ENCODE measurements at regions not wholly inside any gene's neighbourhood (a gene's known extent, or its start where the extent isn't known, plus 50 kb on each side); places are given as distances from the start of the nearest gene placed in this dataset.

DNA sequence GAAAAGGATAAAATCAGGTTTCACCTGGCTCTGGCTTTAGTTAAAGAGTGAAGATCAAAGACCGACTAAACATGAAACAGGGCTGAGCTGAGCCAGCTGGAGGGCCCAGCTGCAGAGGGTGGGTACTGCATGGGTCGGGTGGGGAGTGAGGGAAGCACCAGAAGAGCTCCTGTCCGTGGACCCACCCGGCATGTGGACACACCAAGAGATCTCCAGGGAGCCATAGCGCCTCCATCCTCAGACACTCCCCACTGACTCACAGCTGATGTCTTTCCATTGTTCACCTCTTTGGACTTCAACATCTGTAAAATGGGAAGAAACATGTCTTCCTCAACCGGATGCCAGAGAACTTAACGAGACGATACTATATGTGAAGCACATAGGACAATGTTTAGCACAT lies 178.3 kb upstream of the KLHL29 start:
- H3K4me1 ChIP-seq (ENCODE audit: control insufficient read depth, insufficient read depth, low read length): no peaks in the 10 kb centered on the region
- H3K27ac ChIP-seq (ENCODE audit: low read length): no peak overlapping the region
- DNase-seq (ENCODE audit: low read depth, low spot score) (no peak), ATAC-seq (no peak)
- in situ Hi-C loops (cut with HindIII; ENCODE audit: low pct_unique_long_range_greater_than_20kb, low sequenced_read_pairs) (no loop called here), intact Hi-C loops (cut with micrococcal nuclease; ENCODE audit: unreplicated experiment) (no loop called here)
- BruUV-seq (replicated peaks): no TSS peak
- H3K36me3 ChIP-seq (ENCODE audit: control insufficient read depth, insufficient read depth, low read length): no peaks in the 10 kb centered on the region
- no peaks in the 10 kb centered on the region; the same call in 1 of the 2 replicates for H3K27me3 ChIP-seq (ENCODE audit: control insufficient read depth, insufficient read depth, low read length)
- H3K9me3 ChIP-seq (ENCODE audit: control insufficient read depth, insufficient read depth, low read depth, low read length): no peaks in the 10 kb centered on the region
- no peak overlapping the region for H3K4me3 ChIP-seq (ENCODE audit: low read depth in 2 of 2, low read length in 2 of 2)
- TF ChIP-seq SIN3A (IDR thresholded peaks at IDR 0.05; ENCODE audit: borderline replicate concordance, insufficient read depth, low read depth, low read length): no peak
- TF ChIP-seq, protein P1, sequence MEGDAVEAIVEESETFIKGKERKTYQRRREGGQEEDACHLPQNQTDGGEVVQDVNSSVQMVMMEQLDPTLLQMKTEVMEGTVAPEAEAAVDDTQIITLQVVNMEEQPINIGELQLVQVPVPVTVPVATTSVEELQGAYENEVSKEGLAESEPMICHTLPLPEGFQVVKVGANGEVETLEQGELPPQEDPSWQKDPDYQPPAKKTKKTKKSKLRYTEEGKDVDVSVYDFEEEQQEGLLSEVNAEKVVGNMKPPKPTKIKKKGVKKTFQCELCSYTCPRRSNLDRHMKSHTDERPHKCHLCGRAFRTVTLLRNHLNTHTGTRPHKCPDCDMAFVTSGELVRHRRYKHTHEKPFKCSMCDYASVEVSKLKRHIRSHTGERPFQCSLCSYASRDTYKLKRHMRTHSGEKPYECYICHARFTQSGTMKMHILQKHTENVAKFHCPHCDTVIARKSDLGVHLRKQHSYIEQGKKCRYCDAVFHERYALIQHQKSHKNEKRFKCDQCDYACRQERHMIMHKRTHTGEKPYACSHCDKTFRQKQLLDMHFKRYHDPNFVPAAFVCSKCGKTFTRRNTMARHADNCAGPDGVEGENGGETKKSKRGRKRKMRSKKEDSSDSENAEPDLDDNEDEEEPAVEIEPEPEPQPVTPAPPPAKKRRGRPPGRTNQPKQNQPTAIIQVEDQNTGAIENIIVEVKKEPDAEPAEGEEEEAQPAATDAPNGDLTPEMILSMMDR (IDR thresholded peaks at IDR 0.05): no peak
- TF ChIP-seq, protein P2, sequence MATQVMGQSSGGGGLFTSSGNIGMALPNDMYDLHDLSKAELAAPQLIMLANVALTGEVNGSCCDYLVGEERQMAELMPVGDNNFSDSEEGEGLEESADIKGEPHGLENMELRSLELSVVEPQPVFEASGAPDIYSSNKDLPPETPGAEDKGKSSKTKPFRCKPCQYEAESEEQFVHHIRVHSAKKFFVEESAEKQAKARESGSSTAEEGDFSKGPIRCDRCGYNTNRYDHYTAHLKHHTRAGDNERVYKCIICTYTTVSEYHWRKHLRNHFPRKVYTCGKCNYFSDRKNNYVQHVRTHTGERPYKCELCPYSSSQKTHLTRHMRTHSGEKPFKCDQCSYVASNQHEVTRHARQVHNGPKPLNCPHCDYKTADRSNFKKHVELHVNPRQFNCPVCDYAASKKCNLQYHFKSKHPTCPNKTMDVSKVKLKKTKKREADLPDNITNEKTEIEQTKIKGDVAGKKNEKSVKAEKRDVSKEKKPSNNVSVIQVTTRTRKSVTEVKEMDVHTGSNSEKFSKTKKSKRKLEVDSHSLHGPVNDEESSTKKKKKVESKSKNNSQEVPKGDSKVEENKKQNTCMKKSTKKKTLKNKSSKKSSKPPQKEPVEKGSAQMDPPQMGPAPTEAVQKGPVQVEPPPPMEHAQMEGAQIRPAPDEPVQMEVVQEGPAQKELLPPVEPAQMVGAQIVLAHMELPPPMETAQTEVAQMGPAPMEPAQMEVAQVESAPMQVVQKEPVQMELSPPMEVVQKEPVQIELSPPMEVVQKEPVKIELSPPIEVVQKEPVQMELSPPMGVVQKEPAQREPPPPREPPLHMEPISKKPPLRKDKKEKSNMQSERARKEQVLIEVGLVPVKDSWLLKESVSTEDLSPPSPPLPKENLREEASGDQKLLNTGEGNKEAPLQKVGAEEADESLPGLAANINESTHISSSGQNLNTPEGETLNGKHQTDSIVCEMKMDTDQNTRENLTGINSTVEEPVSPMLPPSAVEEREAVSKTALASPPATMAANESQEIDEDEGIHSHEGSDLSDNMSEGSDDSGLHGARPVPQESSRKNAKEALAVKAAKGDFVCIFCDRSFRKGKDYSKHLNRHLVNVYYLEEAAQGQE (IDR thresholded peaks at IDR 0.05; ENCODE audit: insufficient read depth in 1 of 2, low read depth in 2 of 2, low read length in 1 of 2): no peak
- CTCF ChIA-PET: no interaction called here
- POLR2A ChIA-PET: no interaction called here

DNA sequence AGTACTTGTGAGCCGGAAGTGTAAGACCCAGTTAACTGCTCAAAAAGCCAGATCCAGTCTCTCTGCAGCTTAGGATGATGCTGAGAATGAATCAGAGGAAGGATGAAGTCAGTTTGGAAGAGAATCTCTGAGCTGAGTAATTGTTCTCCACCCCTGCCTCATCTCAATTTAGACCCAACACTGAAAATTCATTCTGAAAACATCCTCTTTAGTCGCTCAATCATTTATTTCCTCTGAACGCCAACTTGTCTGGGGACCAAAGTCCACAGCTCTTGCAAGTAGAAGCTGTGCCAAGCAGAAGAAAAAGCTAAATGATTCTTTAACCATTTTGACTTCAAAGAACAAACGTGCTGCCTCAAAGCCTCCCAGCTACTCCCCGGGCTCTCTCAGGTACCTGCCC lies 177.1 kb upstream of the KLHL29 start:
- ChIA-PET CTCF (no interaction called here), POLR2A (no interaction called here)
- no peaks in the 10 kb centered on the region; the same call in 1 of the 2 replicates for H3K27me3 ChIP-seq (ENCODE audit: control insufficient read depth, insufficient read depth, low read length)
- ATAC-seq: no peak
- in situ Hi-C loops (cut with HindIII; ENCODE audit: low pct_unique_long_range_greater_than_20kb, low sequenced_read_pairs): no loop called here
- H3K4me3 ChIP-seq (ENCODE audit: low read depth in 2 of 2, low read length in 2 of 2): no peak overlapping the region
- no peaks in the 10 kb centered on the region for H3K36me3 ChIP-seq (ENCODE audit: control insufficient read depth, insufficient read depth, low read length)
- BruUV-seq (replicated peaks): no TSS peak
- TF ChIP-seq SIN3A (IDR thresholded peaks at IDR 0.05; ENCODE audit: borderline replicate concordance, insufficient read depth, low read depth, low read length) (no peak), TCF7L2 (IDR thresholded peaks at IDR 0.05; ENCODE audit: low read depth, low read length) (no peak), POLR2AphosphoS5 (IDR thresholded peaks at IDR 0.05; ENCODE audit: low read depth, low read length) (no peak)
- TF ChIP-seq, protein P1 (IDR thresholded peaks at IDR 0.05): no peak
- TF ChIP-seq, protein P2 (IDR thresholded peaks at IDR 0.05; ENCODE audit: insufficient read depth in 1 of 2, low read depth in 2 of 2, low read length in 1 of 2): no peak
- H3K27ac ChIP-seq (ENCODE audit: low read length): no peak overlapping the region
- no peaks in the 10 kb centered on the region for H3K4me1 ChIP-seq (ENCODE audit: control insufficient read depth, insufficient read depth, low read length)
- DNase-seq (ENCODE audit: low read depth, low spot score): no peak
- intact Hi-C loops (cut with micrococcal nuclease; ENCODE audit: unreplicated experiment): no loop called here
- H3K9me3 ChIP-seq (ENCODE audit: control insufficient read depth, insufficient read depth, low read depth, low read length): no peaks in the 10 kb centered on the region

All from Panc1 (cell line).